Endothelial cell of umbilical vein (primary cell): ENCODE measurements at regions not wholly inside any gene's neighbourhood (a gene's known extent, or its start where the extent isn't known, plus 50 kb on each side); places are given as distances from the start of the nearest gene placed in this dataset.

Experiments
- BruUV-seq: library from RNA; stranded (reverse); fragments of 400-500 nt; replicated peaks from 2 replicates; lab custom pipeline; 2021; lab: Mats Ljungman, UMichigan
- CTCF ChIA-PET: fragments of 300-600, 350-600 bp; sonication (Branson Sonifier 250); formaldehyde crosslinking; loops from one replicate; lab custom pipeline; 2021; ENCODE audit warnings: antibody characterized with exemption, inconsistent platforms; lab: Charles Lee
- POLR2A ChIA-PET: fragments of 300-600, 350-600 bp; sonication (Branson Sonifier 250); formaldehyde crosslinking; loops from one replicate; lab custom pipeline; 2021; ENCODE audit warnings: antibody characterized with exemption, inconsistent platforms; lab: Charles Lee
- DNase-seq: peaks from one replicate; pipeline ENCODE4 v3.0.0-alpha.2; 2011; ENCODE audit warnings: low read depth, low spot score
- FAIRE-seq: peaks from 2 replicates; lab custom pipeline; 2011; peaks lifted over from hg19 to GRCh38; lab: Jason Lieb, UNC
- H2AFZ ChIP-seq: 2 replicates; pipeline ENCODE4 v1.6.0; 2012; ENCODE audit warnings: low read depth, low read length, control low read depth, inconsistent platforms
- H3K27ac ChIP-seq: 2 replicates; pipeline ENCODE4 v1.5.1; 2011; ENCODE audit warnings: low read depth, mild to moderate bottlenecking, control low read depth, low read length, moderate library complexity; ENCODE audit not compliant: insufficient read depth
- H3K27me3 ChIP-seq, 2 experiments: 2 replicates each; pipeline versions ENCODE4 v1.6.0 to v1.6.1; 2011; ENCODE audit warnings: low read length in 2 of 2, mixed read lengths in 1 of 2; ENCODE audit not compliant: control insufficient read depth in 2 of 2, insufficient read depth in 2 of 2
- H3K36me3 ChIP-seq, 2 experiments: 2 replicates in 1 of 2; 3 replicates in 1 of 2; pipeline ENCODE4 v1.5.1; 2011; ENCODE audit warnings: low read length in 2 of 2, mild to moderate bottlenecking in 1 of 2, moderate library complexity in 1 of 2; ENCODE audit not compliant: control insufficient read depth in 2 of 2, insufficient read depth in 2 of 2; ENCODE audit errors: extremely low read depth in 1 of 2
- H3K4me1 ChIP-seq: 3 replicates; pipeline ENCODE4 v1.5.1; 2011; ENCODE audit warnings: mild to moderate bottlenecking, low read length; ENCODE audit not compliant: control insufficient read depth, insufficient read depth; ENCODE audit errors: extremely low read depth
- H3K4me2 ChIP-seq: 2 replicates; pipeline ENCODE4 v1.6.1; 2011; ENCODE audit warnings: low read length, control low read depth, mixed read lengths; ENCODE audit not compliant: insufficient read depth
- H3K4me3 ChIP-seq, 3 experiments: fragments of 200-600 bp in 1 of 3; sonication (generic), shearing (Covaris generic) in 1 of 3; replicated peaks in 1 of 3; 2 replicates each; pipeline ENCODE4 v1.5.1; 2011 to 2016; ENCODE audit warnings: control low read depth in 3 of 3, low read length in 3 of 3, mild to moderate bottlenecking in 2 of 3, inconsistent platforms in 1 of 3, low read depth in 1 of 3, moderate library complexity in 1 of 3; ENCODE audit not compliant: insufficient read depth in 1 of 3
- H3K79me2 ChIP-seq: 2 replicates; pipeline ENCODE4 v1.6.0; 2012; ENCODE audit warnings: low read length, inconsistent platforms; ENCODE audit not compliant: control insufficient read depth, insufficient read depth
- H3K9ac ChIP-seq: replicated peaks from 2 replicates; pipeline ENCODE3; 2011; ENCODE audit warnings: low read length, control low read depth; ENCODE audit not compliant: insufficient read depth; ENCODE audit errors: extremely low read depth
- H3K9me1 ChIP-seq: replicated peaks from 3 replicates; pipeline ENCODE4 v1.6.0; 2011; ENCODE audit warnings: mild to moderate bottlenecking, low read length; ENCODE audit not compliant: control insufficient read depth, insufficient read depth; ENCODE audit errors: extremely low read depth
- H3K9me3 ChIP-seq: replicated peaks from 2 replicates; pipeline ENCODE4 v1.5.1; 2012; ENCODE audit warnings: low read length, inconsistent platforms; ENCODE audit not compliant: control insufficient read depth, insufficient read depth
- H4K20me1 ChIP-seq: replicated peaks from 2 replicates; pipeline ENCODE3; 2011; ENCODE audit warnings: mild to moderate bottlenecking, low read length; ENCODE audit not compliant: control insufficient read depth, insufficient read depth; ENCODE audit errors: extremely low read depth
- EZH2 ChIP-seq: IDR thresholded peaks from 2 replicates; pipeline ENCODE4 v1.6.1; 2012; ENCODE audit warnings: borderline replicate concordance, low read depth, mild to moderate bottlenecking, moderate library complexity, low read length, inconsistent platforms; ENCODE audit not compliant: severe bottlenecking
- FOS ChIP-seq: IDR thresholded peaks from 2 replicates; pipeline ENCODE4 v1.6.1; 2011; ENCODE audit warnings: mild to moderate bottlenecking, low read length, moderate library complexity, borderline replicate concordance; ENCODE audit not compliant: insufficient read depth
- GATA2 ChIP-seq: IDR thresholded peaks from 2 replicates; pipeline ENCODE4 v1.7.0; 2011; ENCODE audit warnings: low read depth, mild to moderate bottlenecking, moderate library complexity, mixed read lengths, low read length; ENCODE audit not compliant: insufficient read length, insufficient read depth
- MYC ChIP-seq: IDR thresholded peaks from one replicate; pipeline ENCODE4 v1.6.1; 2011; ENCODE audit warnings: mild to moderate bottlenecking, low read depth, low read length
- POLR2A ChIP-seq: IDR thresholded peaks from 2 replicates; pipeline ENCODE4 v1.6.1; 2012; ENCODE audit warnings: low read depth, mild to moderate bottlenecking, control low read depth, low read length
- dilution Hi-C: fragments of 300-500 bp; cut with MboI; formaldehyde crosslinking; loops from one replicate; pipeline ENCODE4 v1.15.0; 2019; ENCODE audit warnings: low sequenced_read_pairs; ENCODE audit not compliant: extremely low pct_ligation_motif_present
- intact Hi-C: fragments of 100-400 bp; cut with micrococcal nuclease; formaldehyde crosslinking; loops from one replicate; pipeline ENCODE4 v1.10.0; 2022
- TF ChIP-seq, protein P1 (sequence below): IDR thresholded peaks from 2 replicates; pipeline ENCODE4 v1.6.1; 2011; ENCODE audit not compliant: insufficient read depth, insufficient read length

DNA sequence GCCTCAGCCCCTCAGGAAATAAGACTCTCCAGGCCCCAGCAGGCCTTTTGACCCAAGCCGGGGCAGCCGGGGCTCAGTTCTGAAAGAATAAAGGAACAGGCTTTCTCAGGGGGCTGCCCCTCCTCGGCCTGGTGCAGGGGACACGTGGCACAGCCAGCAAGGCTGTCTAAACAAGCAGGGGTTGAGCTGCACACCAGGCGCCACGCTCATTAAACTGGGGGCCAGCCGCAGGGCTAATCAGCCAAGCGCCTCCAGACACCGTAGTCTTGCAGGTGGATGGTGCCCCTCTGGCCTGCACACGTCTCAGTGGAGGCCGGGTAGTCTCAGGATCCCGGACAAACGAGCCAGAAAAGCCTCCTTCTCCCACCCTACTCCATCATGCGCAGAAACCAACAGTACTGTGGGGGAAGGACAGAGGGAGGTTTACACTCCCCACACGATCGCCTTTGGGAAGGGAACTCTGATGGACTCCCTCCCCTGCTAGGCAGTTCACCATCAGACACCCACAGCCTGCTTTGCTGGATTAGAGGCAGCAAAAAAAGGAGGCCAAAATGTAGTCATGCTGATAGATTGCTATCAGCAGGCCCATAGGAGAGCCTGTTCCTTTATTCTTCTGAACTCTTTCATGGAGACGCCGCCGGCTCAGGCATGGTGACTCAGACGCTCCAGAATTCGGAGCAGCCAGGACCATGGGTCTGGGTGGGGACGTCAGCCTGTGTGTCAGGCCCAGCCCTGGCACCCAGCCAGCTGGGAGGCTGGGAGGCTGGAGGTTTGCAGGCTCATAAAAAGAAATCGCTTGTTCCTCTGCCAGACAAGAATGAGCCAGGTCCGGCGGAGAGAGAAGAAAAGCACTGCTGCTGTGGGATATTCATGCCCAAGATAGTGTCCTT, 342.4 kb downstream of the BCOR start:
- Histone ChIP-seq H3K79me2 (no peaks in the 10 kb centered on the region), H4K20me1 (no peaks in the 10 kb centered on the region), H2AFZ (peak overlapping the region; percentile 34), H3K27me3 (no peaks in the 10 kb centered on the region), H3K36me3 (no peaks in the 10 kb centered on the region), H3K4me3 (no peak overlapping the region), H3K4me1 (peaks cover 64% of the 10 kb centered on the region), H3K4me2 (peak overlapping the region; percentile 9), H3K9me1 (no peaks in the 10 kb centered on the region), H3K9me3 (no peaks in the 10 kb centered on the region), H3K9ac (peak overlapping the region; percentile 48), H3K27ac (peak overlapping the region; percentile 95)
- dilution Hi-C loops (no loop called here), intact Hi-C loops (loop anchor here (1.0 to 5.0 kb wide), 5 partner anchors 19 to 417 kb away; no protein-coding TSS in a partner anchor)
- ChIA-PET CTCF (interaction anchor here (1.2 kb wide), 1 partner anchor 24 kb away, joined by 3 read pairs; no protein-coding TSS in a partner anchor), POLR2A (no interaction called here)
- FAIRE-seq (peak; percentile 98), DNase-seq (peak; percentile 92)
- BruUV-seq, result no TSS peak
- TF ChIP-seq, protein P1, sequence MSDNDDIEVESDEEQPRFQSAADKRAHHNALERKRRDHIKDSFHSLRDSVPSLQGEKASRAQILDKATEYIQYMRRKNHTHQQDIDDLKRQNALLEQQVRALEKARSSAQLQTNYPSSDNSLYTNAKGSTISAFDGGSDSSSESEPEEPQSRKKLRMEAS, result no peak
- TF ChIP-seq GATA2 (peak; percentile 97), FOS (peak; percentile 72)

DNA sequence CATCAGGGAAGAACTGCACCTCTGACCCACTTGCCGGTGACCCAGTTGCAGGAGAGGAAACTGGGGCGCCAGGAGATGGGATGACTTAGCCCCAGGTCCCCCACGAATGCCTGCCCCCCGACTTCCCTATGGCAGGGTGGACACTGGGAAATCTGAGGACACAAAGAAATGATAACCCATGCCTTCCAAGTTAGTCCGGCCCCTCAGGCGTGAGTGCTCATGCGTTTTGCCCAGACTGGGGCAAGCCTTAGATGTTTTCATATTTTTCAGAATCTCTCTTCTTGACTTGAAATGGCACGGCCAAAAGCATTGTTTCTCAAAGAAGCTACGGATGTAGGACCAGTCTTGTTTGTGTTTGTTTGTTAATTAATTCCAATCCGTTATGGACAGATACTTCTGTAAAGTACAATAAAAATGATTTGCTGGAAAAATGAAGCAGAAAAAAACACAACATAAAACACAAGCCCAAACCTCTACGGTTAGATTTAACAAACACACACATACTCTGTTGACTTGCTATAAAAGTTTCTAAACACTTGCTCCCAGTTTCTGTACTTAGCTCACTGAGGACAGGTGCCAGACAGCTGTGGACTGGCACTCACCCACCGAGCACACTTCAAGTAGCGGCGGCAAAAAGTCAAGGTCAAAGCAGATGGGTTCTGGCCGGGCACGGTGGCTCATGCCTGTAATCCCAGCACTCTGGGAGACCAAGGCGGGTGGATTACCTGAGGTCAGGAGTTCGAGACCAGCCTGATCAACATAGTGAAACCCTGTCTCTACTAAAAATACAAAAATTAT, 341.5 kb downstream of the BCOR start:
- no peaks in the 10 kb centered on the region for H3K36me3 ChIP-seq
- H3K27ac ChIP-seq, result peak overlapping the region; percentile 95
- FAIRE-seq, result peak; percentile 68
- no peaks in the 10 kb centered on the region for H3K9me1 ChIP-seq
- H3K9ac ChIP-seq, result peak overlapping the region; percentile 38
- H3K79me2 ChIP-seq, result no peaks in the 10 kb centered on the region
- DNase-seq, result peak; percentile 6
- peak overlapping the region; percentile 9 for H3K4me2 ChIP-seq
- ChIA-PET POLR2A (no interaction called here), CTCF (interaction anchor here (1.2 kb wide), 1 partner anchor 25 kb away, joined by 3 read pairs; no protein-coding TSS in a partner anchor)
- H3K4me1 ChIP-seq, result peaks cover 70% of the 10 kb centered on the region
- H3K9me3 ChIP-seq, result no peaks in the 10 kb centered on the region
- H4K20me1 ChIP-seq, result no peaks in the 10 kb centered on the region
- dilution Hi-C loops (no loop called here), intact Hi-C loops (loop anchor here (5.0 kb wide), 2 partner anchors 101 to 351 kb away; no protein-coding TSS in a partner anchor)
- TSS peak; percentile 59 for BruUV-seq
- H2AFZ ChIP-seq, result no peak overlapping the region
- no peak for TF ChIP-seq GATA2
- no peak for TF ChIP-seq EZH2
- no peak for TF ChIP-seq POLR2A
- no peak for TF ChIP-seq FOS
- no peak for TF ChIP-seq MYC
- no peaks in the 10 kb centered on the region for H3K27me3 ChIP-seq
- no peak overlapping the region for H3K4me3 ChIP-seq
